Endothelial cell of umbilical vein (primary cell): ENCODE measurements at regions not wholly inside any gene's neighbourhood (a gene's known extent, or its start where the extent isn't known, plus 50 kb on each side); places are given as distances from the start of the nearest gene placed in this dataset.

Experiments used
- BruUV-seq: library from RNA; stranded (reverse); fragments of 400-500 nt; replicated peaks from 2 replicates; lab custom pipeline; 2021; lab: Mats Ljungman, UMichigan
- CTCF ChIA-PET: fragments of 300-600, 350-600 bp; sonication (Branson Sonifier 250); formaldehyde crosslinking; loops from one replicate; lab custom pipeline; 2021; ENCODE audit warnings: antibody characterized with exemption, inconsistent platforms; lab: Charles Lee
- POLR2A ChIA-PET: fragments of 300-600, 350-600 bp; sonication (Branson Sonifier 250); formaldehyde crosslinking; loops from one replicate; lab custom pipeline; 2021; ENCODE audit warnings: antibody characterized with exemption, inconsistent platforms; lab: Charles Lee
- DNase-seq: peaks from one replicate; pipeline ENCODE4 v3.0.0-alpha.2; 2011; ENCODE audit warnings: low read depth, low spot score
- FAIRE-seq: peaks from 2 replicates; lab custom pipeline; 2011; peaks lifted over from hg19 to GRCh38; lab: Jason Lieb, UNC
- H2AFZ ChIP-seq: 2 replicates; pipeline ENCODE4 v1.6.0; 2012; ENCODE audit warnings: low read depth, low read length, control low read depth, inconsistent platforms
- H3K27ac ChIP-seq: 2 replicates; pipeline ENCODE4 v1.5.1; 2011; ENCODE audit warnings: low read depth, mild to moderate bottlenecking, control low read depth, low read length, moderate library complexity; ENCODE audit not compliant: insufficient read depth
- H3K27me3 ChIP-seq, 2 experiments: 2 replicates each; pipeline versions ENCODE4 v1.6.0 to v1.6.1; 2011; ENCODE audit warnings: low read length in 2 of 2, mixed read lengths in 1 of 2; ENCODE audit not compliant: control insufficient read depth in 2 of 2, insufficient read depth in 2 of 2
- H3K36me3 ChIP-seq, 2 experiments: 2 replicates in 1 of 2; 3 replicates in 1 of 2; pipeline ENCODE4 v1.5.1; 2011; ENCODE audit warnings: low read length in 2 of 2, mild to moderate bottlenecking in 1 of 2, moderate library complexity in 1 of 2; ENCODE audit not compliant: control insufficient read depth in 2 of 2, insufficient read depth in 2 of 2; ENCODE audit errors: extremely low read depth in 1 of 2
- H3K4me1 ChIP-seq: 3 replicates; pipeline ENCODE4 v1.5.1; 2011; ENCODE audit warnings: mild to moderate bottlenecking, low read length; ENCODE audit not compliant: control insufficient read depth, insufficient read depth; ENCODE audit errors: extremely low read depth
- H3K4me2 ChIP-seq: 2 replicates; pipeline ENCODE4 v1.6.1; 2011; ENCODE audit warnings: low read length, control low read depth, mixed read lengths; ENCODE audit not compliant: insufficient read depth
- H3K4me3 ChIP-seq, 3 experiments: fragments of 200-600 bp in 1 of 3; sonication (generic), shearing (Covaris generic) in 1 of 3; replicated peaks in 1 of 3; 2 replicates each; pipeline ENCODE4 v1.5.1; 2011 to 2016; ENCODE audit warnings: control low read depth in 3 of 3, low read length in 3 of 3, mild to moderate bottlenecking in 2 of 3, inconsistent platforms in 1 of 3, low read depth in 1 of 3, moderate library complexity in 1 of 3; ENCODE audit not compliant: insufficient read depth in 1 of 3
- H3K79me2 ChIP-seq: 2 replicates; pipeline ENCODE4 v1.6.0; 2012; ENCODE audit warnings: low read length, inconsistent platforms; ENCODE audit not compliant: control insufficient read depth, insufficient read depth
- H3K9ac ChIP-seq: replicated peaks from 2 replicates; pipeline ENCODE3; 2011; ENCODE audit warnings: low read length, control low read depth; ENCODE audit not compliant: insufficient read depth; ENCODE audit errors: extremely low read depth
- H3K9me1 ChIP-seq: replicated peaks from 3 replicates; pipeline ENCODE4 v1.6.0; 2011; ENCODE audit warnings: mild to moderate bottlenecking, low read length; ENCODE audit not compliant: control insufficient read depth, insufficient read depth; ENCODE audit errors: extremely low read depth
- H3K9me3 ChIP-seq: replicated peaks from 2 replicates; pipeline ENCODE4 v1.5.1; 2012; ENCODE audit warnings: low read length, inconsistent platforms; ENCODE audit not compliant: control insufficient read depth, insufficient read depth
- H4K20me1 ChIP-seq: replicated peaks from 2 replicates; pipeline ENCODE3; 2011; ENCODE audit warnings: mild to moderate bottlenecking, low read length; ENCODE audit not compliant: control insufficient read depth, insufficient read depth; ENCODE audit errors: extremely low read depth
- EZH2 ChIP-seq: IDR thresholded peaks from 2 replicates; pipeline ENCODE4 v1.6.1; 2012; ENCODE audit warnings: borderline replicate concordance, low read depth, mild to moderate bottlenecking, moderate library complexity, low read length, inconsistent platforms; ENCODE audit not compliant: severe bottlenecking
- FOS ChIP-seq: IDR thresholded peaks from 2 replicates; pipeline ENCODE4 v1.6.1; 2011; ENCODE audit warnings: mild to moderate bottlenecking, low read length, moderate library complexity, borderline replicate concordance; ENCODE audit not compliant: insufficient read depth
- GATA2 ChIP-seq: IDR thresholded peaks from 2 replicates; pipeline ENCODE4 v1.7.0; 2011; ENCODE audit warnings: low read depth, mild to moderate bottlenecking, moderate library complexity, mixed read lengths, low read length; ENCODE audit not compliant: insufficient read length, insufficient read depth
- JUN ChIP-seq: IDR thresholded peaks from 2 replicates; pipeline ENCODE4 v1.6.1; 2011; ENCODE audit warnings: borderline replicate concordance, low read depth; ENCODE audit not compliant: insufficient read length, insufficient read depth
- MYC ChIP-seq: IDR thresholded peaks from one replicate; pipeline ENCODE4 v1.6.1; 2011; ENCODE audit warnings: mild to moderate bottlenecking, low read depth, low read length
- POLR2A ChIP-seq: IDR thresholded peaks from 2 replicates; pipeline ENCODE4 v1.6.1; 2012; ENCODE audit warnings: low read depth, mild to moderate bottlenecking, control low read depth, low read length
- POLR2AphosphoS5 ChIP-seq: IDR thresholded peaks from 2 replicates; pipeline ENCODE4 v1.6.1; 2012; ENCODE audit warnings: low read depth, mild to moderate bottlenecking, control low read depth, low read length, moderate library complexity; ENCODE audit not compliant: insufficient read depth
- dilution Hi-C: fragments of 300-500 bp; cut with MboI; formaldehyde crosslinking; loops from one replicate; pipeline ENCODE4 v1.15.0; 2019; ENCODE audit warnings: low sequenced_read_pairs; ENCODE audit not compliant: extremely low pct_ligation_motif_present
- intact Hi-C: fragments of 100-400 bp; cut with micrococcal nuclease; formaldehyde crosslinking; loops from one replicate; pipeline ENCODE4 v1.10.0; 2022
- TF ChIP-seq, protein P1 (sequence below): IDR thresholded peaks from 2 replicates; pipeline ENCODE4 v1.6.1; 2011; ENCODE audit not compliant: insufficient read depth, insufficient read length
- TF ChIP-seq, protein P2 (sequence below), 2 donors: IDR thresholded peaks; 1 replicate in 1 of 2; 2 replicates in 1 of 2; pipeline ENCODE4 v1.5.1; 2011; ENCODE audit warnings: low read length in 2 of 2, mild to moderate bottlenecking in 2 of 2, moderate library complexity in 2 of 2, control low read depth in 1 of 2, inconsistent platforms in 1 of 2, low read depth in 1 of 2; ENCODE audit not compliant: insufficient read depth in 1 of 2; ENCODE audit errors: extremely low read depth in 1 of 2

DNA sequence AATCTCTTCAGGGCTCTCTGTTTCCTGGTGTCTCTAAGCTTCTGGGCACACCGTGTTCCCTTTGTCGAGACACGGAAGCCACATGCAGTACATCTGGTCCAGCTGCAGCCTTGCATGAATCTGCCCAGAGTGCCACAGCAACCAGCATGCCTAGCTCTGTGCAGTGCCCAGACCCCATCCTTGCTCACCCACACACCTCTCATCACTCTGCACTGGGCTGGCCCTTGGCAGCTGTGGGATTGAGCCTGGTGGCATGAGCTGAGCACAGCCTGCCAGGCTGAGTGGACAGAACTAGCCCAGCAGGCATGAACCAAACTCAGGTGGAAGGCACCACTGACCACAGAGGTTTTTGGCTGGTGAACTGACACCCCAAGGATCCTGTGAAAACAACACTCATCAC, 279.9 kb downstream of the ATXN7L3B start:
- H3K79me2 ChIP-seq, result no peaks in the 10 kb centered on the region
- DNase-seq (no peak), FAIRE-seq (no peak)
- ChIA-PET POLR2A (no interaction called here), CTCF (interaction anchor here (1.1 to 1.3 kb wide), 2 partner anchors 13 to 128 kb away, joined by 3 to 4 read pairs; no protein-coding TSS in a partner anchor)
- H3K9ac ChIP-seq, result no peak overlapping the region
- H4K20me1 ChIP-seq, result no peaks in the 10 kb centered on the region
- no peak overlapping the region for H3K27ac ChIP-seq
- H3K9me3 ChIP-seq, result no peaks in the 10 kb centered on the region
- H3K27me3 ChIP-seq, result no peaks in the 10 kb centered on the region
- H3K36me3 ChIP-seq, result no peaks in the 10 kb centered on the region
- H3K9me1 ChIP-seq, result no peaks in the 10 kb centered on the region
- TF ChIP-seq EZH2, result no peak
- TF ChIP-seq POLR2A, result no peak
- TF ChIP-seq, protein P1, sequence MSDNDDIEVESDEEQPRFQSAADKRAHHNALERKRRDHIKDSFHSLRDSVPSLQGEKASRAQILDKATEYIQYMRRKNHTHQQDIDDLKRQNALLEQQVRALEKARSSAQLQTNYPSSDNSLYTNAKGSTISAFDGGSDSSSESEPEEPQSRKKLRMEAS, result no peak
- no peak for TF ChIP-seq MYC
- TF ChIP-seq FOS, result no peak
- no peak for TF ChIP-seq JUN
- TF ChIP-seq GATA2, result no peak
- TF ChIP-seq POLR2AphosphoS5, result no peak
- TF ChIP-seq, protein P2, sequence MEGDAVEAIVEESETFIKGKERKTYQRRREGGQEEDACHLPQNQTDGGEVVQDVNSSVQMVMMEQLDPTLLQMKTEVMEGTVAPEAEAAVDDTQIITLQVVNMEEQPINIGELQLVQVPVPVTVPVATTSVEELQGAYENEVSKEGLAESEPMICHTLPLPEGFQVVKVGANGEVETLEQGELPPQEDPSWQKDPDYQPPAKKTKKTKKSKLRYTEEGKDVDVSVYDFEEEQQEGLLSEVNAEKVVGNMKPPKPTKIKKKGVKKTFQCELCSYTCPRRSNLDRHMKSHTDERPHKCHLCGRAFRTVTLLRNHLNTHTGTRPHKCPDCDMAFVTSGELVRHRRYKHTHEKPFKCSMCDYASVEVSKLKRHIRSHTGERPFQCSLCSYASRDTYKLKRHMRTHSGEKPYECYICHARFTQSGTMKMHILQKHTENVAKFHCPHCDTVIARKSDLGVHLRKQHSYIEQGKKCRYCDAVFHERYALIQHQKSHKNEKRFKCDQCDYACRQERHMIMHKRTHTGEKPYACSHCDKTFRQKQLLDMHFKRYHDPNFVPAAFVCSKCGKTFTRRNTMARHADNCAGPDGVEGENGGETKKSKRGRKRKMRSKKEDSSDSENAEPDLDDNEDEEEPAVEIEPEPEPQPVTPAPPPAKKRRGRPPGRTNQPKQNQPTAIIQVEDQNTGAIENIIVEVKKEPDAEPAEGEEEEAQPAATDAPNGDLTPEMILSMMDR (IDR thresholded peaks at IDR 0.05; ENCODE audit: extremely low read depth in 1 of 2, insufficient read depth in 1 of 2, low read depth in 1 of 2, low read length in 2 of 2), result no peak
- dilution Hi-C loops, result no loop called here
- H3K4me2 ChIP-seq, result no peak overlapping the region
- H3K4me1 ChIP-seq, result no peaks in the 10 kb centered on the region
- BruUV-seq, result no TSS peak
- intact Hi-C loops, result no loop called here
- H3K4me3 ChIP-seq, result no peak overlapping the region
- no peak overlapping the region for H2AFZ ChIP-seq
